Lung (tissue), 11 donors: ENCODE measurements at regions not wholly inside any gene's neighbourhood (a gene's known extent, or its start where the extent isn't known, plus 50 kb on each side); places are given as distances from the start of the nearest gene placed in this dataset.

Source experiments
- ATAC-seq: fragments of 200-7000 bp; cut with Tn5 transposase; one replicate; pipeline ENCODE4 v1.9.1; 2020; ENCODE audit warnings: moderate number of reproducible peaks; ENCODE audit not compliant: insufficient read depth, low FRiP score
- DNase-seq, 3 donors: peaks; one replicate each; pipeline ENCODE4 v3.0.0-alpha.2; 2013 to 2017
- H3K27ac ChIP-seq, 2 donors: one replicate each; pipeline ENCODE4 v1.5.1; 2013; ENCODE audit warnings: mild to moderate bottlenecking in 2 of 2, moderate library complexity in 2 of 2, control low read depth in 1 of 2, inconsistent platforms in 1 of 2, low read depth in 1 of 2, low read length in 1 of 2
- H3K27me3 ChIP-seq, 3 donors: one replicate each; pipeline ENCODE4 v1.5.1; 2013; ENCODE audit warnings: low read length in 2 of 3; ENCODE audit not compliant: control insufficient read depth in 3 of 3, insufficient read depth in 3 of 3
- H3K36me3 ChIP-seq, 4 donors: one replicate each; pipeline ENCODE4 v1.5.1; 2013; ENCODE audit warnings: low read length in 4 of 4, mild to moderate bottlenecking in 1 of 4, moderate library complexity in 1 of 4; ENCODE audit not compliant: control insufficient read depth in 4 of 4, insufficient read depth in 4 of 4
- H3K4me1 ChIP-seq, 5 donors: one replicate each; pipeline ENCODE4 v1.5.1; 2013; ENCODE audit warnings: low read length in 5 of 5, mild to moderate bottlenecking in 2 of 5, moderate library complexity in 1 of 5; ENCODE audit not compliant: control insufficient read depth in 5 of 5, insufficient read depth in 5 of 5
- H3K4me3 ChIP-seq: one replicate; pipeline ENCODE4 v1.5.1; 2013; ENCODE audit warnings: mild to moderate bottlenecking, control low read depth, moderate library complexity
- H3K9ac ChIP-seq, 2 donors: one replicate each; pipeline ENCODE4 v1.5.1; 2013; ENCODE audit warnings: low read length in 2 of 2, control low read depth in 1 of 2; ENCODE audit not compliant: insufficient read depth in 1 of 2
- H3K9me3 ChIP-seq, 4 donors: one replicate each; pipeline ENCODE4 v1.5.1; 2013; ENCODE audit warnings: low read length in 3 of 4, mild to moderate bottlenecking in 1 of 4, moderate library complexity in 1 of 4; ENCODE audit not compliant: control insufficient read depth in 4 of 4, insufficient read depth in 3 of 4
- WGBS, 2 donors: extraction: QIAGEN DNeasy Blood & Tissue Kit; methylation state at CpG; one replicate each; pipeline ENCODE4 v1.1.7; 2013; 5-methylcytosine and 5-hydroxymethylcytosine counted together
- TF ChIP-seq, protein P1 (sequence below): IDR thresholded peaks from 2 replicates; pipeline ENCODE4 v1.5.1; 2012; ENCODE audit warnings: mild to moderate bottlenecking; ENCODE audit errors: control extremely low read depth, extremely low read depth
- donor health status: control.
- donor health status: control.
- donor health status: Bipolar disorder and iron deficiency.
- donor health status: healthy.
- donor health status: DM: yes; HTN: yes; CAD: no.

DNA sequence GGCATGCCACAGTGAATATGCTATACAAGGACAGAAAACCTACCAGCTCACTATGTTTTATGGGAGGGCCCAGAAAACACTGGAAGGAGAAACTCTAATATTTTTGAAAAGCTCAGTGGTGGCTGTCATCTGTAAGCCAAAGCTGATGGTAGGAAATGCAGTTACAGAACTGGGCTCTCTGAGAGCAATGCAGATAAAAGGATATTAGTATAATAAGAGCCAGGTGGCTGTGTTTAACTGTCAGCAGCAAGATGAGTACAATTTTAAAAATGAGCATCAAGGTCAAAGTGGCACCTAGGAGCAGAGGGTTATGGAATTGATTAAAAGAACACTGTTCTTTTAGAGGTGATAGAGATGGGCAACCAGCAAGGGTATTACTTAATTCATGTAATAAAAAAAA, 345.0 kb downstream of the NDFIP2 start:
- Histone ChIP-seq H3K27ac (no peak overlapping the region), H3K9me3 (peaks cover 0 to 3% (median 0%) of the 10 kb centered on the region in 4 donors), H3K36me3 (no peaks in the 10 kb centered on the region), H3K9ac (no peak overlapping the region), H3K4me1 (no peaks in the 10 kb centered on the region), H3K4me3 (no peak overlapping the region), H3K27me3 (no peaks in the 10 kb centered on the region)
- ATAC-seq (no peak), DNase-seq (no peak)
- TF ChIP-seq, protein P1, sequence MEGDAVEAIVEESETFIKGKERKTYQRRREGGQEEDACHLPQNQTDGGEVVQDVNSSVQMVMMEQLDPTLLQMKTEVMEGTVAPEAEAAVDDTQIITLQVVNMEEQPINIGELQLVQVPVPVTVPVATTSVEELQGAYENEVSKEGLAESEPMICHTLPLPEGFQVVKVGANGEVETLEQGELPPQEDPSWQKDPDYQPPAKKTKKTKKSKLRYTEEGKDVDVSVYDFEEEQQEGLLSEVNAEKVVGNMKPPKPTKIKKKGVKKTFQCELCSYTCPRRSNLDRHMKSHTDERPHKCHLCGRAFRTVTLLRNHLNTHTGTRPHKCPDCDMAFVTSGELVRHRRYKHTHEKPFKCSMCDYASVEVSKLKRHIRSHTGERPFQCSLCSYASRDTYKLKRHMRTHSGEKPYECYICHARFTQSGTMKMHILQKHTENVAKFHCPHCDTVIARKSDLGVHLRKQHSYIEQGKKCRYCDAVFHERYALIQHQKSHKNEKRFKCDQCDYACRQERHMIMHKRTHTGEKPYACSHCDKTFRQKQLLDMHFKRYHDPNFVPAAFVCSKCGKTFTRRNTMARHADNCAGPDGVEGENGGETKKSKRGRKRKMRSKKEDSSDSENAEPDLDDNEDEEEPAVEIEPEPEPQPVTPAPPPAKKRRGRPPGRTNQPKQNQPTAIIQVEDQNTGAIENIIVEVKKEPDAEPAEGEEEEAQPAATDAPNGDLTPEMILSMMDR = no peak

DNA sequence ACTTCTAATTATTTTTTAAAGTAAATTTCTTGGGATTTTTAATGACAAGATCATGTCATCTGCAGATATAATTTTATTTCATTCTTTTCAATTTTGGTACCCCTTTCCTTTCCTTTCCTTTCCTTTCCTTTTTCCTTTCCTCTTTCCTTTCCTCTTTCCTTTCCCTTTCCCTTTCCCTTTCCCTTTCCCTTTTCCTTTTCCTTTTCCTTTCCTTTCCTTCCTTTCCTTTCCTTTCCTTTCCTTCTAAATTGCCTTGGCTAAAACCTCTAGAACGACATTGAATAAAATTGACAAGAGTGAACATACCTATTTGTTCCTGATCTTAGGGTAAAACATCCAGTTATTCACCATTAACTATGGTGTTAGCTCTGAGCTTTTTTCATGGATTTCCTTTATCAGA, 334.1 kb downstream of the NDFIP2 start:
- Histone ChIP-seq H3K27me3 (no peaks in the 10 kb centered on the region), H3K9ac (no peak overlapping the region), H3K9me3 (no peaks in the 10 kb centered on the region), H3K4me1 (peaks cover 0 to 6% (median 2%) of the 10 kb centered on the region in 5 donors), H3K36me3 (no peaks in the 10 kb centered on the region), H3K27ac (no peak overlapping the region), H3K4me3 (no peak overlapping the region)
- TF ChIP-seq, protein P1 = no peak
- 93 to 97% methylated on average over 1 of the region's 1 CpG for WGBS, 2 donors
- no peak for DNase-seq
- ATAC-seq = no peak

DNA sequence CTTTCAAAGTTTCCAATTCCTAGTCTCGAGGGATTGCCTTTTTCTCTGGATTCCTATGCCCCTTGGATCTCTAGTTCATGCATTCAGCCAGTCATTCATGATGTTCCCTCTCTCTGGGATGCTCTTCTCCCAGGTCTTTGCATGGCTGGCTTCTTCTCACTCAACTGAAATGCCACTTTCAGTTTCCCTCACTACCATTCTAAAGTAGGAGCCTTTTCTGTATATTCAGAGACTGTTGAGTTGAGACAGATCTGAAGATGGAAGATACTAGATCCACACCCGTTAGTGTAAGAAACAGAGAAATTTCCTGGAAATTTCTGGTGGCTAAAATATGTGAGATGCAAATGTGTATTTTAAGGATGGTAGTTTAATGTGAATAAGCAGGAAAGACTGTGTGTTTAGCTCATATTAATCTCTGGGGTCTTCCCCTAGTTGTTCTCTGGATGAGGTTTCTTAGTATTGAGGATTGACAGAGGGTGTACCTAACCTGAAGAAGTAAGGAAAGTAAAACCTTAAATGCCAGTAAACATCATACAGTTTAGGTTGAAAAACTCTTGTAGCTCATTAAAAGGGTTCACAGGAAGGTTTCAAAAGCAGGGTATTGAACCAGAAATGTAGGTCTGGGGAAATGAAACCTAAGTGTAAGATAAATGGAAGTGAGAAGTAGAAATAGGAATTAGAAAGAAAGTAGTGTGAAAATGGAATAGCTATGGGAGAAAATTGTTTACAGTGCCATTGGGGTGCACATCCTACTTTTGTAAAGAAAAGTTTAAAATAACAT, 331.3 kb downstream of the NDFIP2 start:
- H3K4me1 ChIP-seq = peaks cover 0 to 6% (median 5%) of the 10 kb centered on the region in 5 donors
- H3K36me3 ChIP-seq = no peaks in the 10 kb centered on the region
- WGBS, 2 donors = 77 to 81% methylated on average over 2 of the region's 2 CpGs
- TF ChIP-seq, protein P1 = no peak
- no peaks in the 10 kb centered on the region for H3K27me3 ChIP-seq
- DNase-seq (no peak), ATAC-seq (no peak)
- H3K27ac ChIP-seq = no peak overlapping the region
- H3K9ac ChIP-seq = no peak overlapping the region
- no peak overlapping the region for H3K4me3 ChIP-seq
- no peaks in the 10 kb centered on the region for H3K9me3 ChIP-seq

DNA sequence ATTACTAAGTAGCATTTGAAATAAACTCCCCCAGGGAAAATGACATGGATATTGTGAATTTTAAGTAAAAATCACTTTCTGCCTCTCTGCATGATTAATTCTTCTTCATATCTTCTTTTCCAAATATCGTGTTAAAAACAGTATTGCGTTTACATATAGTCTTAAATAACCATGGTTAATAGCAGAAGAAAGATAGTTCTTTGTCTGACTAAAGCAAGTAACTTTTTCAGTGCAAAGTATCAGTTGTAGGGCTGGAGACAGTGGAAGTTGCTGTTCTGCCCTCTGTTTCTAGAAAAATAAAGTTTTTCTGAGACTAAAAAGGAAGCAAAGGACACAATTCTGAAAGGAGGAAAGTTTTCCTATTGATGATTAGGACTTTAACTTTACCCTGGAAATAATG, 330.2 kb downstream of the NDFIP2 start:
- ATAC-seq (no peak), DNase-seq (no peak)
- H3K36me3 ChIP-seq = no peaks in the 10 kb centered on the region
- H3K9me3 ChIP-seq = no peaks in the 10 kb centered on the region
- WGBS, 2 donors = 43 to 45% methylated on average over 2 of the region's 2 CpGs
- H3K4me3 ChIP-seq = no peak overlapping the region
- H3K4me1 ChIP-seq = peaks cover 0 to 6% (median 5%) of the 10 kb centered on the region in 5 donors
- no peaks in the 10 kb centered on the region for H3K27me3 ChIP-seq
- H3K9ac ChIP-seq = no peak overlapping the region
- TF ChIP-seq, protein P1 = no peak
- no peak overlapping the region for H3K27ac ChIP-seq
